Upper lobe of left lung (tissue), 6 donors: ENCODE measurements at regions not wholly inside any gene's neighbourhood (a gene's known extent, or its start where the extent isn't known, plus 50 kb on each side); places are given as distances from the start of the nearest gene placed in this dataset.

Experiments used
- ATAC-seq, 2 donors: fragments of 200-7000 bp; cut with Tn5 transposase; one replicate each; pipeline ENCODE4 v1.9.1; 2022; ENCODE audit warnings: mild to moderate bottlenecking in 2 of 2, moderate library complexity in 2 of 2; ENCODE audit not compliant: low FRiP score in 2 of 2
- DNase-seq, 2 donors: peaks; one replicate each; pipeline ENCODE4 v3.0.0-alpha.2; 2019 to 2020
- H3K27ac ChIP-seq, 4 donors: fragments of 200-600 bp; sonication (generic); one replicate each; pipeline ENCODE4 v1.5.1; 2016 to 2019
- H3K27me3 ChIP-seq, 4 donors: fragments of 200-600 bp; sonication (generic); one replicate each; pipeline ENCODE4 v1.5.1; 2017 to 2019
- H3K36me3 ChIP-seq, 4 donors: fragments of 200-600 bp; sonication (generic); one replicate each; pipeline ENCODE4 v1.5.1; 2016 to 2019
- H3K4me1 ChIP-seq, 4 donors: fragments of 200-600 bp; sonication (generic); one replicate each; pipeline ENCODE4 v1.5.1; 2018 to 2019
- H3K4me3 ChIP-seq, 4 donors: fragments of 200-600 bp; sonication (generic); one replicate each; pipeline ENCODE4 v1.5.1; 2017 to 2019; ENCODE audit warnings: mild to moderate bottlenecking in 2 of 4, moderate library complexity in 1 of 4
- H3K9me3 ChIP-seq, 4 donors: fragments of 200-600 bp; sonication (generic); one replicate each; pipeline ENCODE4 v1.5.1; 2018 to 2019
- EP300 ChIP-seq, 4 donors: sonication (generic); formaldehyde crosslinking; IDR thresholded peaks; one replicate each; pipeline ENCODE4 v1.5.1; 2017; ENCODE audit warnings: antibody characterized with exemption in 4 of 4, control low read depth in 2 of 4
- POLR2A ChIP-seq, 4 donors: fragments of 450-650 bp; IDR thresholded peaks; one replicate each; pipeline ENCODE4 v1.5.1; 2016 to 2017; ENCODE audit warnings: antibody characterized with exemption in 4 of 4, mild to moderate bottlenecking in 2 of 4
- POLR2AphosphoS5 ChIP-seq, 2 donors: sonication (generic); formaldehyde crosslinking; IDR thresholded peaks; one replicate each; pipeline ENCODE4 v1.5.1; 2017; ENCODE audit warnings: antibody characterized with exemption in 2 of 2
- WGBS, 2 donors: methylation state at CpG; one replicate each; pipeline ENCODE4 v1.1.5; 2017 to 2018; 5-methylcytosine and 5-hydroxymethylcytosine counted together
- TF ChIP-seq, protein P1 (sequence below), 6 experiments: fragments of 450-650 bp in 4 of 6; fragments of 200-600 bp in 2 of 6; sonication (generic) in 2 of 6; IDR thresholded peaks; one replicate each; pipeline ENCODE4 v1.5.1; 2016 to 2019; ENCODE audit warnings: antibody characterized with exemption in 6 of 6
- donor health status: DM: no; HTN: no; CAD: no; lungs with moderate emphysema.
- donor health status: DM: no; HTN: yes; CAD: no; lungs with severe emphysema.

DNA sequence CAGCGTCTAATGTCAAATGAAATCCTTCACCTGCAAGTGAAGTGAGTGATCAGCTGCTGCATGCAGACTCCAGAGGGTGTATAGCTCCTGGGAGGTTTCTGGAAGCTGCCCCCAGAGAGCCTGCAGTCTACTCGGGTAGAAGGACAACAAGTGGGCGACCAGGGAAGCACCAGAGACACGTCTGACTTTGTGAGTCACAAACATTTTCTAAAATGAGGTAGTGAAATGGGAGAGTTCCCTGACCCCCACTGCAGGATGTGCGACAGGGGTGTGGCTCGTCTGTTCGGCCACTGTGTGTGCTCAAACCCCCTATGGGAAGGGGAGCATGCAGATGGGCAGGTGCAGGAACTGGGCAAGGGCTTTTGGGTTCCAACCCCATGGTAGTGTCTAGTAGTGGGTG is 177.1 kb upstream of the PRKCQ start:
- peaks cover 0 to 10% (median 7%) of the 10 kb centered on the region in 4 donors for H3K9me3 ChIP-seq
- ATAC-seq (no peak), DNase-seq (no peak)
- no peak overlapping the region for H3K27ac ChIP-seq
- 64 to 70% methylated on average over 6 to 7 of the region's 7 CpGs for WGBS, 2 donors
- TF ChIP-seq EP300 (IDR thresholded peaks at IDR 0.05) (no peak), POLR2A (IDR thresholded peaks at IDR 0.05) (no peak), POLR2AphosphoS5 (IDR thresholded peaks at IDR 0.05) (no peak)
- TF ChIP-seq, protein P1, sequence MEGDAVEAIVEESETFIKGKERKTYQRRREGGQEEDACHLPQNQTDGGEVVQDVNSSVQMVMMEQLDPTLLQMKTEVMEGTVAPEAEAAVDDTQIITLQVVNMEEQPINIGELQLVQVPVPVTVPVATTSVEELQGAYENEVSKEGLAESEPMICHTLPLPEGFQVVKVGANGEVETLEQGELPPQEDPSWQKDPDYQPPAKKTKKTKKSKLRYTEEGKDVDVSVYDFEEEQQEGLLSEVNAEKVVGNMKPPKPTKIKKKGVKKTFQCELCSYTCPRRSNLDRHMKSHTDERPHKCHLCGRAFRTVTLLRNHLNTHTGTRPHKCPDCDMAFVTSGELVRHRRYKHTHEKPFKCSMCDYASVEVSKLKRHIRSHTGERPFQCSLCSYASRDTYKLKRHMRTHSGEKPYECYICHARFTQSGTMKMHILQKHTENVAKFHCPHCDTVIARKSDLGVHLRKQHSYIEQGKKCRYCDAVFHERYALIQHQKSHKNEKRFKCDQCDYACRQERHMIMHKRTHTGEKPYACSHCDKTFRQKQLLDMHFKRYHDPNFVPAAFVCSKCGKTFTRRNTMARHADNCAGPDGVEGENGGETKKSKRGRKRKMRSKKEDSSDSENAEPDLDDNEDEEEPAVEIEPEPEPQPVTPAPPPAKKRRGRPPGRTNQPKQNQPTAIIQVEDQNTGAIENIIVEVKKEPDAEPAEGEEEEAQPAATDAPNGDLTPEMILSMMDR (IDR thresholded peaks at IDR 0.05), result no peak
- H3K4me1 ChIP-seq, result no peaks in the 10 kb centered on the region
- no peaks in the 10 kb centered on the region for H3K36me3 ChIP-seq
- H3K4me3 ChIP-seq, result no peak overlapping the region
- no peaks in the 10 kb centered on the region for H3K27me3 ChIP-seq

DNA sequence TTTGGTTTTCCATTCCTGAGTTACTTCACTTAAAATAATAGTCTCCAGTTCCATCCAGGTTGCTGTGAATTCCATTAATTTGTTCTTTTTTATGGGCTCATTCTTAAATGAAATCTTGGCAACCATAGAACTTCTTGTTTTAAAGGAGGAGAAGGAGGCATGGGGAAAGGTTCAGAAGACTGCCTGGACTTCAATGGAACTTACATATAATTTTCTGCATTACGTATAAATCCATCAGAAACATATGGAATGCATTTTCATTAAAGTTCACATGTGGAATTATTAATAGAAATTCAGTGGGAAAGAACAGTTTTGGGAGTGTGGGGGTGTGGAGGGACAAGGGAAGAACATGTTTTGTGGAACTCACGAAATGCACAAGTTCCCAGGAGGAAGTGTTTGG is 176.6 kb upstream of the PRKCQ start:
- Histone ChIP-seq H3K27me3 (no peaks in the 10 kb centered on the region), H3K36me3 (no peaks in the 10 kb centered on the region), H3K9me3 (peaks cover 0 to 10% (median 7%) of the 10 kb centered on the region in 4 donors), H3K4me1 (no peaks in the 10 kb centered on the region), H3K4me3 (no peak overlapping the region), H3K27ac (no peak overlapping the region)
- TF ChIP-seq POLR2A (IDR thresholded peaks at IDR 0.05) (no peak), POLR2AphosphoS5 (IDR thresholded peaks at IDR 0.05) (no peak), EP300 (IDR thresholded peaks at IDR 0.05) (no peak)
- TF ChIP-seq, protein P1 (IDR thresholded peaks at IDR 0.05), result no peak
- DNase-seq (no peak), ATAC-seq (no peak)
- WGBS, 2 donors, result 71 to 76% methylated on average over 2 of the region's 2 CpGs

- Histone ChIP-seq H3K4me3 (no peak overlapping the region), H3K36me3 (no peaks in the 10 kb centered on the region), H3K27me3 (no peaks in the 10 kb centered on the region), H3K4me1 (no peaks in the 10 kb centered on the region), H3K9me3 (peaks cover 0 to 3% (median 2%) of the 10 kb centered on the region in 4 donors), H3K27ac (no peak overlapping the region)
- DNase-seq (no peak), ATAC-seq (no peak)
- TF ChIP-seq, protein P1 (IDR thresholded peaks at IDR 0.05), result no peak
- WGBS, 2 donors, result 70 to 71% methylated on average over 9 of the region's 9 CpGs
Observed at GRCh38 chr10:6755781-6756460, 175.8 kb upstream of the PRKCQ start.

- H3K27ac ChIP-seq, result no peak overlapping the region
- no peaks in the 10 kb centered on the region for H3K9me3 ChIP-seq
- H3K27me3 ChIP-seq, result no peaks in the 10 kb centered on the region
- WGBS, 2 donors, result 58 to 74% methylated on average over 6 to 10 of the region's 10 CpGs
- TF ChIP-seq POLR2AphosphoS5 (IDR thresholded peaks at IDR 0.05), result no peak
- TF ChIP-seq POLR2A (IDR thresholded peaks at IDR 0.05), result no peak
- TF ChIP-seq EP300 (IDR thresholded peaks at IDR 0.05), result no peak
- TF ChIP-seq, protein P1 (IDR thresholded peaks at IDR 0.05), result no peak
- no peak for ATAC-seq
- DNase-seq, result no peak
- H3K4me1 ChIP-seq, result no peaks in the 10 kb centered on the region
- H3K4me3 ChIP-seq, result no peak overlapping the region
- H3K36me3 ChIP-seq, result no peaks in the 10 kb centered on the region
Observed at GRCh38 chr10:6753644-6754043, 173.6 kb upstream of the PRKCQ start.

GRCh38 chr10:6751363-6751762 is 171.3 kb upstream of the PRKCQ start:
- no peak for DNase-seq
- ATAC-seq, result no peak
- TF ChIP-seq POLR2A (IDR thresholded peaks at IDR 0.05) (no peak), EP300 (IDR thresholded peaks at IDR 0.05) (no peak), POLR2AphosphoS5 (IDR thresholded peaks at IDR 0.05) (no peak)
- TF ChIP-seq, protein P1 (IDR thresholded peaks at IDR 0.05), result no peak
- WGBS, 2 donors, result 76 to 89% methylated on average over 4 of the region's 4 CpGs
- Histone ChIP-seq H3K27ac (no peak overlapping the region), H3K4me3 (no peak overlapping the region), H3K36me3 (no peaks in the 10 kb centered on the region), H3K4me1 (no peaks in the 10 kb centered on the region), H3K9me3 (no peaks in the 10 kb centered on the region), H3K27me3 (no peaks in the 10 kb centered on the region)
